Spinal cord (tissue), 10 donors: ENCODE measurements at regions not wholly inside any gene's neighbourhood (a gene's known extent, or its start where the extent isn't known, plus 50 kb on each side); places are given as distances from the start of the nearest gene placed in this dataset. TPM values are rescaled to one million over a fixed set of nuclear protein-coding genes. Genes with fewer than 3 reads are reported as not detected.

Source experiments
- DNase-seq, 6 donors: peaks; one replicate each; pipeline versions ENCODE4 v3.0.0 to v3.0.0-alpha.2; 2013 to 2015; ENCODE audit warnings: low spot score in 6 of 6, low read depth in 4 of 6
- H3K27ac ChIP-seq: one replicate; pipeline ENCODE4 v1.5.1; 2013; ENCODE audit warnings: low read depth, low read length, control low read depth
- H3K27me3 ChIP-seq: one replicate; pipeline ENCODE4 v1.6.1; 2013; ENCODE audit warnings: low read length; ENCODE audit not compliant: control insufficient read depth, insufficient read depth
- H3K36me3 ChIP-seq: one replicate; pipeline ENCODE4 v1.6.1; 2013; ENCODE audit warnings: low read length; ENCODE audit not compliant: control insufficient read depth, insufficient read depth
- H3K4me1 ChIP-seq: one replicate; pipeline ENCODE4 v1.6.1; 2013; ENCODE audit warnings: low read length; ENCODE audit not compliant: control insufficient read depth, insufficient read depth
- H3K4me3 ChIP-seq: one replicate; pipeline ENCODE4 v1.5.1; 2013; ENCODE audit warnings: low read depth, low read length, control low read depth
- H3K9me3 ChIP-seq: one replicate; pipeline ENCODE4 v1.6.1; 2013; ENCODE audit warnings: low read length; ENCODE audit not compliant: control insufficient read depth, insufficient read depth
- WGBS: methylation state at CpG from one replicate; pipeline ENCODE4 v1.1.5; 2013; ENCODE audit warnings: missing lambda C conversion rate; ENCODE audit not compliant: insufficient coverage; 5-methylcytosine and 5-hydroxymethylcytosine counted together
- small RNA-seq: library from RNA; depleted of rRNA; stranded (forward); fragments of <200 nt; gene quantifications from one replicate; pipeline ENCODE3, GENCODE V24; 2014; ENCODE audit warnings: low replicate concordance
- donor health status: healthy.

- Histone ChIP-seq H3K27ac (no peak overlapping the region), H3K4me3 (no peak overlapping the region), H3K4me1 (no peaks in the 10 kb centered on the region), H3K27me3 (no peaks in the 10 kb centered on the region), H3K9me3 (no peaks in the 10 kb centered on the region), H3K36me3 (no peaks in the 10 kb centered on the region)
- DNase-seq, result no peak
Measured at GRCh38 chr2:123961576-123961975, 63.5 kb upstream of the CNTNAP5 start.

- Histone ChIP-seq H3K36me3 (no peaks in the 10 kb centered on the region), H3K4me3 (no peak overlapping the region), H3K9me3 (no peaks in the 10 kb centered on the region), H3K27ac (no peak overlapping the region), H3K4me1 (no peaks in the 10 kb centered on the region), H3K27me3 (no peaks in the 10 kb centered on the region)
- DNase-seq, result no peak
- 92% methylated on average over 7 of the region's 8 CpGs for WGBS
Measured at GRCh38 chr2:123971564-123972318, 53.3 kb upstream of the CNTNAP5 start.

Small RNA genes in the stretch of these regions (small RNA-seq; reads per million reads assigned to genes)
- gene AC064859.1, result not detected
